CD4-positive, alpha-beta T cell treated with Interleukin-2 at 100 ng/mL for 4 hours (primary cell): ENCODE measurements at regions not wholly inside any gene's neighbourhood (a gene's known extent, or its start where the extent isn't known, plus 50 kb on each side); places are given as distances from the start of the nearest gene placed in this dataset.

Experiments
- DNase-seq: peaks from one replicate; pipeline ENCODE4 v3.0.0-alpha.2; 2020; ENCODE audit warnings: low spot score

DNA sequence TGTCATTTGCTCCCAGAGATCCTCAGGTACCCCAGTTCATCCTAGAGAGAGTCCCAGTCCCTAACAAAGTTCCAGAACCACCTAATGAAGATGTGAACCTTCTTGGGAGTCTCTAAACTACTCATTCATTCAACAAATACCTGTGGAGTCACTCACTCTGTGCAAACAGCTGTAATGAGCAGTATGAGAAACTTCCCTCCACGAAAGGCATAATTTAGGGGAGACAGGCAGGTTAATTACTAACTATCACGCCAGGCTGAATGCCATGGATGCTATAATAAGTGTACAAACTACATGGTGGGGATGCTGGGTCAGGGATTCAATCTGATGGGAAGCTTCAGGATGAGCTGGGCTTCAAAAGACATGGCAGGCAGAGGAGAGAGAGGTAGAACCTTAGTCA lies 70.1 kb upstream of the AFDN start:
- DNase-seq: no peak

GRCh38 chr6:167757249-167757648 lies 69.5 kb upstream of the AFDN start:
- DNase-seq: no peak

DNA sequence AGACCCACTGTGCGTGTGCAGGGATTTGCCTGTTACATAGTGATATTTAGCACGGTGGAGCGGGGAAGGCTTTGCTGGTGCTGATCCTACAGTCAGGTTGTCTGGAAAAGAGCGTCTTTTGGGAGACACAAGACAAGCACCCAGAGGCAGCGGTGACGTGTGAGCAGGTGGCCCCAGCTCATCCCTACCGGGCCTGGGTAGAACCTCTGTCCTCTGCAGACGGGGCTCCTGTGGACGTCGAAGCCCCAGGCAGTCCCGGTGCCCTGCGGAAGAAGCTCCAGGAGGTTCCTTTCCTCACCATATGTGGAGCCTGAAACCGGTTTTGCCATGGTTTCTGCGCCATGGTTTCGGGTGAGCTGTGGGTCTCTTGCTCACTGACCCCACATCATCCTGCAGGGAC lies 68.9 kb upstream of the AFDN start:
- DNase-seq: no peak

DNA sequence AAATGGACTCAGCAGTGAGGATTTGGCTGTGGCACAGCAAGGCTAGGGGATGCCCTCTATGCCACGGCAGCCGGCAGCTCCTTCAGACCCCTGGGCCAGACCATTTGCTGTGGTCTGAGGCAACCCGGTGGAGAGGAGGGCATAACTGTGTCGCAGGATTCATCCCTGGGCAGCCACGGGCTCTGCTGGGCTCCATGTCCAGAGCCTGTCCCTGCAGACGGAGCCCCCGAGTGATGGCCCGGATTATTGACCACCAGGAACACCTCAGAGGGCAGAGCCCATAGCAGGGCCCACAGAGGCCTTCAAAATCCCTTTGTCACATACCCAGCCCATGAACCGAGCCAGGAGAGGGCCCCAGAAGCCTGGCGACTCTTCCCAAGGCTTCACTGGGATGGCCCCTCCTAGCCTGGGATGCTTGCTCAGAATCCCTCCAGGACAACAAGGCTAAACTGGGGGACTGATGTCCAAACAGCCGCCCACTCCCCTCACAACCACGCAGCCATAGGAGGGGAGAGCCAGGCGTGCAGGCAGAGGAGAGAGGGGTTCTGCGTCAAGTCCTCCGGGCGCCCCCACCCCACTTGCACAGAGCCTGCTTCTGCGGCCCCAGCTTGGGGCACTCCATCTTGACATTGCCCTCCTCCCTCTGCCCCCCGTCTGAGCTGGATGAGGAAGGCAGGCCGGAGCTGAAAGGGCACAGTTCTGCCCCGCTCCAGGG lies 68.2 kb upstream of the AFDN start:
- no peak for DNase-seq

DNA sequence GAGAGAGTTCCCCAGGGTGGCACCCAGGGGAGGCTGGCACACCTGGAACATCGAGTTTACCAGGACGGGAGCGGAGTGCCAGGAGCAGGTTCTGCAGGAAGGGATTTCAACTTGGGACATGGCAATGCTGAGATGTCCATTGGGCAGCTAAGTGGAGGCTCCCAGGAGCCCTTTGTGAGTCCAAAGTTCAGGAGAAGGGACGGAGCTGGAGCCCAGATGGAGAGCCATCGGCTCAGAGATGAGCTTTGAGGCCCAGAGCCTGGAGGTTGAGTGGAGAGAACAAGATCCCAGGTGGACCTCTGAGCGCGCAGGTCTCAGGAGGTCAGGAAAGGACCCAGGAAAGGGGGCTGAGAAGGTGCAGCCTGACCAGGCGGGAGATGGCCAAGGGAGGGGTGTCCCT lies 67.5 kb upstream of the AFDN start:
- DNase-seq: no peak

- no peak for DNase-seq
Measured at GRCh38 chr6:167759912-167760311, 66.8 kb upstream of the AFDN start.

DNA sequence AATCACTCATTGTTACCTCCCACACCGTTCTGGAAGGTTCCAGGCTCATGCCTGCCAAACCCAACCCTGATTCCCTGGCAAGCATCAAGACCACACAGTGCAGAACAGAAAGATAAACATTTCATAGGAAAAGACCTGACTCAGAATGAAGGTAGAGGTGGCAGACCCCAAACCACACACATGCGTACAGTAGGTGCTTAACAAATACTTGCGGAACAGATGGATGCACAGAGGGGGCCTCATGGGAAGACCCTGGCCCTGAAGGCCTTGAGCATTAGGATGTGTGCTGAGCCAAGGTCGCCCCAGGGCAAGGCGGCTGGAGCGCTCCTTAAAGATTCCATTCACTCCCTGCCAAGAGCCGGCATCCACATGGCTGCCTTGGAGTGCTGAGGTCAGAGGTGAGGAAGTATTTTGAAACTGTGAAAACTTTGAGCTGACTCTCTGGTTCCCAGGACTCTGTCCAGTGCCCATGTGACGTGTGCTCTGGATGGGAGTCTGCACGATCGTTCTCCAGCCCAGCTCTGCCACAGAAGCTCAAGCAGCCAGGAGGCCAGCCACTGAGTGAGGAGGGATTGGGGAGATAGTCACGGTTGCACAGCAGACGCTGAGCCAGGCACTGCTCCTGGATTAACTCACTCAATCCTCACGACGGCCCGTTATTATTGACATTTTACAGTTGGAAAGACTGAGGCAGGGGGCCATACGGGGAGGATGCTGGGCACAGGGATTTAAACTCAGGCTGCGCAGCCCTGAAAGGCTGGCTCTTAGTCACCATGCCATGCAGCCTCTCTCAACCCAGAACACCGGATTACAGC lies 65.5 kb upstream of the AFDN start:
- no peak for DNase-seq

DNA sequence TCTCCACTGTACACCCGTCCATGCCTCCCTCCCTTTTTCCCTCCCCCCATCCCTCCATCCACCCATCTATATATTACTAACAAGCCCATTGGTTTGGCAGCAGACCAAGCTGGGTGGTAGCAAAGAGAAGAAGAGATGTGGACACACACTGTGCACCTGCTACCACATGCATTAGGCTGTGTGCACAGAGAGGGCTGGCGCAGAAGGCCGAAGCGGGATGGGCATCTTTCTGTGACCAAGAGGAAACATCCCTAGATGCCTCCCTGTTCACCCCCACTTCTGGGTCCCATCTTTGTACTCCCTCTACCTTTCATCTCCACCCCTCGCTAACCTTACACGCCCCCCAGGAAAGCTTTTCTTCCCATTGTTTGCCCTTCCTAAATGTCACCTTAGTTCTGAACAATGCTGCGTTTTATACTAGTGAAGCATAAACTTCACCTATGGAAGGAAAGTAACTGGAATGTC lies 64.9 kb upstream of the AFDN start:
- DNase-seq: no peak

GRCh38 chr6:167762259-167762962 lies 64.3 kb upstream of the AFDN start:
- no peak for DNase-seq

- DNase-seq: no peak
Measured at GRCh38 chr6:167763056-167763944, 63.4 kb upstream of the AFDN start.

GRCh38 chr6:167764215-167764614 lies 62.5 kb upstream of the AFDN start:
- DNase-seq: no peak

DNA sequence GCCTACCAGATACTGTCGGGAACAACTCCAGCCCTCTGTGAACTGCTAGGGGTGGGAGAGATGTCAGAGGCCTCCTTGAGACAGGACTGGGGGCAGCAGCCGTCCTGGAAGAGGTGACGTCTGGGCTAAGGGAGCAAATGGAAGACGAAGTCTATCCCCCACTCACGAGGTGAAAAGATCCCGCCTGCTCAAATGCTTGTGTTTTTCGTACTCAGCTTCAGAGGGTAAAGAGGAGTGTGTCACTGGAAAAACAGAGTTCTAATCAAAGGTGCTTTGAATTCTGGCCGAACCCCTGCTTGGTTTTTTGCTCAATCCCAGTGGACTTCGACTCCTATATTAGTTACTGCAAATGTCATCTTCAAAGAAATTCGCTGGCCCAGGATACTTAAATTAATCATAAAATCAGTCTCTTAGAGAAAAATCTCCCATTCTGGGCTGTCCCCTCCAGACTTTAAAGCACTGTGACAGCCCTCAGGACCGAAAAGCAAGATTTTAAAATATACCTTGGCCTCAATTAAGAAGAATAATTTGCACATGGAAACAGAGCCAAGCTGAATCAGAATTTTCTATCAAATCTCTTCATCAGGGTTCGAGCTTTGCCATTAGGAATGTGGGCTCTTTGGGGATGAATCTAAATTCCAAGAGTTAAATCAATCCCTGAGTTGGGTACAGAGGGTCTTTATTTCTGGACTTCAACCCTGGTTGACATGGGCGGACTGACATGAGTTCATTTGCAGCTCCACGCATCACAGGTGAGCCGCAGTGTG lies 61.8 kb upstream of the AFDN start:
- DNase-seq: no peak

- no peak for DNase-seq
Measured at GRCh38 chr6:167766986-167767714, 59.6 kb upstream of the AFDN start.

DNA sequence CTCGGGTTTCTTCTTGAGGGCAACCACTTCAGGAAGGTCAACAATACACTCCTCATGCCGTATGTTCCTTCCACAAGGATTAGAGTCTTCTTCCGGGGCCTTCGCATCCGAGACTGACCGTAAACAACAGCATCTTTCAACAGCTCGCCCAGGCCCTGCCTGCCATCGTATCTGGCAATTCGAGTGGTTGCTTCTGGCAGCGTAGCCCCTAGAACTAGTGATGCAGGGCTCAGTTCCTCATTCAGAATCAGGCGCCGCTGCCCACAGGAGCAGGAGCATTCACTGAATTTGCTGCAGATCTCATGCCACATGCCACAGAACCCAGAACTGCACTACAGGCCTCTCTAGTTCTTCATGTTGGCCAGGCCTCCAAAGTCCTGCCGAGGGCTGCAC lies 59.0 kb upstream of the AFDN start:
- no peak for DNase-seq

DNA sequence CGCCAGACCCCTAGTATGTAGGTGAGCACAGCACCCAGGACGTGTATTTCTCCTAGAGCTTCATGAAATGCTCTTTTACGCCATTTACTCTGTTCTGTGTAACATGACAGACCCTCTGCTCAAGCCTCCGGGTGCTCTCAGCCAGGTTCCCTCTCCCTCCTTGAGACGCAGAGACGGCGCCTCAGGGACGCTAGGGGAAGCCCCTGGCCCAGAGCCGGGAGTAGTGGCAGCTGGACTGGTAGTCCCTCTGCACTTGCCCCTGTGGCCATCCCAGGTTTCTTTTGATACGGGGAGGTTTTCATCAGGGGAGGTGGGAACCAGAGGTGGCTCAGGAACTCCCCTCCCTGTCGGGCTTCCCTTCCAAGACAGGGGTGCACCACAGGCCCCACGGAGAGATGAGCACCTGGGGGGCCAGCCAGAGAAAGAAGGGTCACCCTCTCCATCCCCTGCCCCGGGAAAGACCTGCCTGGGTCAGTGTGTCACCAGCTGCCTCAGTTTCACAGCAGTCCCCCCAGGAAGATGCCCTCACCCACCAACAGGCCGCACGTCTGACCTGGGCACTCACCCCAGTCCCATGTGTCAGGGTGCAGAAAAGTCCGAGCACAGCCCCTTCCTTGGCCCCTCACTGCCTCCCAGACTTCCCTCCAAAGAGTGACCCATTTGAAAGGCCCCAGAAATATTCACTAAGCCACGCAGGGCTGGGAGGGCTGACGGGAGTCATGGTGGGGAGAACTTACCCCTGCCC lies 58.1 kb upstream of the AFDN start:
- no peak for DNase-seq

GRCh38 chr6:167769408-167770190 lies 57.1 kb upstream of the AFDN start:
- no peak for DNase-seq

GRCh38 chr6:167770291-167770955 lies 56.3 kb upstream of the AFDN start:
- no peak for DNase-seq

DNA sequence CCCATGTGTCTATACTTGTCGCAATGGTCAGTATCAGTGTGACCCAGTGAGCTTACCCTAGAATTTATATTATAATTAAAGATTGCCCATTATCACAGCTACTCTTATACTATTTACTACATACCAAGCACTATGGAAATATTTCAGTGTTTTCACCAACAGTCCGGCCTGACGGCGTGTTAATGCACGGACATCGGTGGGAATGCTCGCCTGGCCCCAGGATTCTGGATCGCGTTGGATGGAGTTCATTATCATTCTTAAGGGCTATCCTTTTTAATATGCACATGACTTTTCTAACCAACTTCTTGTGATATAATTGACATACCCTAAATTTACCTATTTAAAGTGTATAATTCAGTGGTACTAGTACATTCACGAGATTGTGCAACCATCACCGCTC lies 51.8 kb upstream of the AFDN start:
- DNase-seq: no peak
